Transverse colon (tissue), 3 donors: ENCODE measurements at regions not wholly inside any gene's neighbourhood (a gene's known extent, or its start where the extent isn't known, plus 50 kb on each side); places are given as distances from the start of the nearest gene placed in this dataset.

Experiments used
- CTCF ChIP-seq, 5 experiments: fragments of 200-600 bp in 3 of 5; fragments of 450-650 bp in 2 of 5; sonication (generic) in 3 of 5; IDR thresholded peaks; 1 replicate in 2 of 5; 2 replicates in 3 of 5; pipeline ENCODE4 v1.5.1; 2016 to 2017; ENCODE audit warnings: antibody characterized with exemption in 5 of 5, inconsistent platforms in 3 of 5, mild to moderate bottlenecking in 2 of 5, moderate library complexity in 1 of 5
- POLR2A ChIP-seq: fragments of 450-650 bp; IDR thresholded peaks from one replicate; pipeline ENCODE4 v1.6.1; 2016; ENCODE audit warnings: antibody characterized with exemption, mild to moderate bottlenecking, moderate library complexity

DNA sequence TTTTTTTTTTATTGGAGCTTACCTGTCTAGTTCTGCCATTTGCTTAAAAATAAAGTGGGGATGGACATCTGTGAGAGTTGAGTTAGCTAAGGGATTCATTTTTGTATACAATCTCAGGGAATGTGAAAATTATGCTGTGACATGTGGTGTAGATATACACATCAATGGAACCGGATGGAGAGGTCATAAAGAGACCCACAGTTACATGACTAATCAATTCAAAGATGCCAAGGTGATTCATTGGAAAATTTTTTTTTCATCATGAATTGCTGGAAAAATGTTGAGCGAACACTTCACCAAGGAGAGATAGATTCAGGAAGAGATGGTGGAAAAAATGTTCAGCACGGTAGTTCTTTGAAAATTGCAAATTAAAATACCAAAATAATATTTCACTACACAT, 605.4 kb upstream of the KIF2B start:
- TF ChIP-seq CTCF (IDR thresholded peaks at IDR 0.05) (no peak), POLR2A (no peak)
